Endothelial cell of umbilical vein (primary cell): ENCODE measurements at regions not wholly inside any gene's neighbourhood (a gene's known extent, or its start where the extent isn't known, plus 50 kb on each side); places are given as distances from the start of the nearest gene placed in this dataset.

Source experiments
- BruUV-seq: library from RNA; stranded (reverse); fragments of 400-500 nt; replicated peaks from 2 replicates; lab custom pipeline; 2021; lab: Mats Ljungman, UMichigan
- CTCF ChIA-PET: fragments of 300-600, 350-600 bp; sonication (Branson Sonifier 250); formaldehyde crosslinking; loops from one replicate; lab custom pipeline; 2021; ENCODE audit warnings: antibody characterized with exemption, inconsistent platforms; lab: Charles Lee
- POLR2A ChIA-PET: fragments of 300-600, 350-600 bp; sonication (Branson Sonifier 250); formaldehyde crosslinking; loops from one replicate; lab custom pipeline; 2021; ENCODE audit warnings: antibody characterized with exemption, inconsistent platforms; lab: Charles Lee
- DNase-seq: peaks from one replicate; pipeline ENCODE4 v3.0.0-alpha.2; 2011; ENCODE audit warnings: low read depth, low spot score
- FAIRE-seq: peaks from 2 replicates; lab custom pipeline; 2011; peaks lifted over from hg19 to GRCh38; lab: Jason Lieb, UNC
- H2AFZ ChIP-seq: 2 replicates; pipeline ENCODE4 v1.6.0; 2012; ENCODE audit warnings: low read depth, low read length, control low read depth, inconsistent platforms
- H3K27ac ChIP-seq: 2 replicates; pipeline ENCODE4 v1.5.1; 2011; ENCODE audit warnings: low read depth, mild to moderate bottlenecking, control low read depth, low read length, moderate library complexity; ENCODE audit not compliant: insufficient read depth
- H3K27me3 ChIP-seq, 2 experiments: 2 replicates each; pipeline versions ENCODE4 v1.6.0 to v1.6.1; 2011; ENCODE audit warnings: low read length in 2 of 2, mixed read lengths in 1 of 2; ENCODE audit not compliant: control insufficient read depth in 2 of 2, insufficient read depth in 2 of 2
- H3K36me3 ChIP-seq, 2 experiments: 2 replicates in 1 of 2; 3 replicates in 1 of 2; pipeline ENCODE4 v1.5.1; 2011; ENCODE audit warnings: low read length in 2 of 2, mild to moderate bottlenecking in 1 of 2, moderate library complexity in 1 of 2; ENCODE audit not compliant: control insufficient read depth in 2 of 2, insufficient read depth in 2 of 2; ENCODE audit errors: extremely low read depth in 1 of 2
- H3K4me1 ChIP-seq: 3 replicates; pipeline ENCODE4 v1.5.1; 2011; ENCODE audit warnings: mild to moderate bottlenecking, low read length; ENCODE audit not compliant: control insufficient read depth, insufficient read depth; ENCODE audit errors: extremely low read depth
- H3K4me2 ChIP-seq: 2 replicates; pipeline ENCODE4 v1.6.1; 2011; ENCODE audit warnings: low read length, control low read depth, mixed read lengths; ENCODE audit not compliant: insufficient read depth
- H3K4me3 ChIP-seq, 3 experiments: fragments of 200-600 bp in 1 of 3; sonication (generic), shearing (Covaris generic) in 1 of 3; replicated peaks in 1 of 3; 2 replicates each; pipeline ENCODE4 v1.5.1; 2011 to 2016; ENCODE audit warnings: control low read depth in 3 of 3, low read length in 3 of 3, mild to moderate bottlenecking in 2 of 3, inconsistent platforms in 1 of 3, low read depth in 1 of 3, moderate library complexity in 1 of 3; ENCODE audit not compliant: insufficient read depth in 1 of 3
- H3K79me2 ChIP-seq: 2 replicates; pipeline ENCODE4 v1.6.0; 2012; ENCODE audit warnings: low read length, inconsistent platforms; ENCODE audit not compliant: control insufficient read depth, insufficient read depth
- H3K9ac ChIP-seq: replicated peaks from 2 replicates; pipeline ENCODE3; 2011; ENCODE audit warnings: low read length, control low read depth; ENCODE audit not compliant: insufficient read depth; ENCODE audit errors: extremely low read depth
- H3K9me1 ChIP-seq: replicated peaks from 3 replicates; pipeline ENCODE4 v1.6.0; 2011; ENCODE audit warnings: mild to moderate bottlenecking, low read length; ENCODE audit not compliant: control insufficient read depth, insufficient read depth; ENCODE audit errors: extremely low read depth
- H3K9me3 ChIP-seq: replicated peaks from 2 replicates; pipeline ENCODE4 v1.5.1; 2012; ENCODE audit warnings: low read length, inconsistent platforms; ENCODE audit not compliant: control insufficient read depth, insufficient read depth
- H4K20me1 ChIP-seq: replicated peaks from 2 replicates; pipeline ENCODE3; 2011; ENCODE audit warnings: mild to moderate bottlenecking, low read length; ENCODE audit not compliant: control insufficient read depth, insufficient read depth; ENCODE audit errors: extremely low read depth
- EZH2 ChIP-seq: IDR thresholded peaks from 2 replicates; pipeline ENCODE4 v1.6.1; 2012; ENCODE audit warnings: borderline replicate concordance, low read depth, mild to moderate bottlenecking, moderate library complexity, low read length, inconsistent platforms; ENCODE audit not compliant: severe bottlenecking
- FOS ChIP-seq: IDR thresholded peaks from 2 replicates; pipeline ENCODE4 v1.6.1; 2011; ENCODE audit warnings: mild to moderate bottlenecking, low read length, moderate library complexity, borderline replicate concordance; ENCODE audit not compliant: insufficient read depth
- GATA2 ChIP-seq: IDR thresholded peaks from 2 replicates; pipeline ENCODE4 v1.7.0; 2011; ENCODE audit warnings: low read depth, mild to moderate bottlenecking, moderate library complexity, mixed read lengths, low read length; ENCODE audit not compliant: insufficient read length, insufficient read depth
- JUN ChIP-seq: IDR thresholded peaks from 2 replicates; pipeline ENCODE4 v1.6.1; 2011; ENCODE audit warnings: borderline replicate concordance, low read depth; ENCODE audit not compliant: insufficient read length, insufficient read depth
- MYC ChIP-seq: IDR thresholded peaks from one replicate; pipeline ENCODE4 v1.6.1; 2011; ENCODE audit warnings: mild to moderate bottlenecking, low read depth, low read length
- POLR2A ChIP-seq: IDR thresholded peaks from 2 replicates; pipeline ENCODE4 v1.6.1; 2012; ENCODE audit warnings: low read depth, mild to moderate bottlenecking, control low read depth, low read length
- POLR2AphosphoS5 ChIP-seq: IDR thresholded peaks from 2 replicates; pipeline ENCODE4 v1.6.1; 2012; ENCODE audit warnings: low read depth, mild to moderate bottlenecking, control low read depth, low read length, moderate library complexity; ENCODE audit not compliant: insufficient read depth
- dilution Hi-C: fragments of 300-500 bp; cut with MboI; formaldehyde crosslinking; loops from one replicate; pipeline ENCODE4 v1.15.0; 2019; ENCODE audit warnings: low sequenced_read_pairs; ENCODE audit not compliant: extremely low pct_ligation_motif_present
- intact Hi-C: fragments of 100-400 bp; cut with micrococcal nuclease; formaldehyde crosslinking; loops from one replicate; pipeline ENCODE4 v1.10.0; 2022
- TF ChIP-seq, protein P1 (sequence below): IDR thresholded peaks from 2 replicates; pipeline ENCODE4 v1.6.1; 2011; ENCODE audit not compliant: insufficient read depth, insufficient read length
- TF ChIP-seq, protein P2 (sequence below), 2 donors: IDR thresholded peaks; 1 replicate in 1 of 2; 2 replicates in 1 of 2; pipeline ENCODE4 v1.5.1; 2011; ENCODE audit warnings: low read length in 2 of 2, mild to moderate bottlenecking in 2 of 2, moderate library complexity in 2 of 2, control low read depth in 1 of 2, inconsistent platforms in 1 of 2, low read depth in 1 of 2; ENCODE audit not compliant: insufficient read depth in 1 of 2; ENCODE audit errors: extremely low read depth in 1 of 2

DNA sequence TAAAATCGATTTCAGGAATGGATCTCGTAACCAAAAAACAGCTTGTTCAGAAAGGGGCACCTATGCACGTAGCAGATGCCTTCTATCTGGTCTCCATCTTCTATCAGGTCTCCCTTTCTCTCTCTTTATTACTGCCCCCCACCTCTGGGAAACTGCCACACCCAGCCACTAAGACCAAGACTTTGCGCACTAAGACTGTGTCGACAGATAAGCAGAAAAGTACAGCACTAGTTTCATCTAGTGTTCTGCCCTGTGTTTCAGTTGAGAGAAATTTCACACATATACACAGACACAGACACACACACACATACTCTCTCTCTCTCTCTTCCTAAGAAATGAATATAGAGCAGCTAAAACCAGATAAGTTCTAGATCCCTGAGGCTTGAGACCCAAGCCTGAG lies 210.1 kb upstream of the MAP3K1 start:
- TF ChIP-seq, protein P1, sequence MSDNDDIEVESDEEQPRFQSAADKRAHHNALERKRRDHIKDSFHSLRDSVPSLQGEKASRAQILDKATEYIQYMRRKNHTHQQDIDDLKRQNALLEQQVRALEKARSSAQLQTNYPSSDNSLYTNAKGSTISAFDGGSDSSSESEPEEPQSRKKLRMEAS: no peak
- TF ChIP-seq POLR2A (no peak), FOS (no peak), GATA2 (no peak), POLR2AphosphoS5 (no peak), JUN (no peak), EZH2 (no peak), MYC (no peak)
- TF ChIP-seq, protein P2, sequence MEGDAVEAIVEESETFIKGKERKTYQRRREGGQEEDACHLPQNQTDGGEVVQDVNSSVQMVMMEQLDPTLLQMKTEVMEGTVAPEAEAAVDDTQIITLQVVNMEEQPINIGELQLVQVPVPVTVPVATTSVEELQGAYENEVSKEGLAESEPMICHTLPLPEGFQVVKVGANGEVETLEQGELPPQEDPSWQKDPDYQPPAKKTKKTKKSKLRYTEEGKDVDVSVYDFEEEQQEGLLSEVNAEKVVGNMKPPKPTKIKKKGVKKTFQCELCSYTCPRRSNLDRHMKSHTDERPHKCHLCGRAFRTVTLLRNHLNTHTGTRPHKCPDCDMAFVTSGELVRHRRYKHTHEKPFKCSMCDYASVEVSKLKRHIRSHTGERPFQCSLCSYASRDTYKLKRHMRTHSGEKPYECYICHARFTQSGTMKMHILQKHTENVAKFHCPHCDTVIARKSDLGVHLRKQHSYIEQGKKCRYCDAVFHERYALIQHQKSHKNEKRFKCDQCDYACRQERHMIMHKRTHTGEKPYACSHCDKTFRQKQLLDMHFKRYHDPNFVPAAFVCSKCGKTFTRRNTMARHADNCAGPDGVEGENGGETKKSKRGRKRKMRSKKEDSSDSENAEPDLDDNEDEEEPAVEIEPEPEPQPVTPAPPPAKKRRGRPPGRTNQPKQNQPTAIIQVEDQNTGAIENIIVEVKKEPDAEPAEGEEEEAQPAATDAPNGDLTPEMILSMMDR (IDR thresholded peaks at IDR 0.05; ENCODE audit: extremely low read depth in 1 of 2, insufficient read depth in 1 of 2, low read depth in 1 of 2, low read length in 2 of 2): no peak
- Histone ChIP-seq H3K4me1 (no peaks in the 10 kb centered on the region), H3K79me2 (no peaks in the 10 kb centered on the region), H3K27ac (no peak overlapping the region), H2AFZ (no peak overlapping the region), H4K20me1 (no peaks in the 10 kb centered on the region), H3K4me3 (no peak overlapping the region), H3K9me3 (no peaks in the 10 kb centered on the region), H3K27me3 (peaks cover 0 to 5% of the 10 kb centered on the region in 2 experiments), H3K36me3 (no peaks in the 10 kb centered on the region), H3K9me1 (no peaks in the 10 kb centered on the region), H3K9ac (no peak overlapping the region), H3K4me2 (no peak overlapping the region)
- POLR2A ChIA-PET: no interaction called here
- intact Hi-C loops (no loop called here), dilution Hi-C loops (no loop called here)
- DNase-seq (no peak), FAIRE-seq (no peak)
- no TSS peak for BruUV-seq
- CTCF ChIA-PET: interaction anchor here (1.1 kb wide), 1 partner anchor 12 kb away, joined by 3 read pairs; no protein-coding TSS in a partner anchor
